Lung (tissue), 11 donors: ENCODE measurements at regions not wholly inside any gene's neighbourhood (a gene's known extent, or its start where the extent isn't known, plus 50 kb on each side); places are given as distances from the start of the nearest gene placed in this dataset.

Experiments
- ATAC-seq: fragments of 200-7000 bp; cut with Tn5 transposase; one replicate; pipeline ENCODE4 v1.9.1; 2020; ENCODE audit warnings: moderate number of reproducible peaks; ENCODE audit not compliant: insufficient read depth, low FRiP score
- DNase-seq, 3 donors: peaks; one replicate each; pipeline ENCODE4 v3.0.0-alpha.2; 2013 to 2017
- H3K27ac ChIP-seq, 2 donors: one replicate each; pipeline ENCODE4 v1.5.1; 2013; ENCODE audit warnings: mild to moderate bottlenecking in 2 of 2, moderate library complexity in 2 of 2, control low read depth in 1 of 2, inconsistent platforms in 1 of 2, low read depth in 1 of 2, low read length in 1 of 2
- H3K27me3 ChIP-seq, 3 donors: one replicate each; pipeline ENCODE4 v1.5.1; 2013; ENCODE audit warnings: low read length in 2 of 3; ENCODE audit not compliant: control insufficient read depth in 3 of 3, insufficient read depth in 3 of 3
- H3K36me3 ChIP-seq, 4 donors: one replicate each; pipeline ENCODE4 v1.5.1; 2013; ENCODE audit warnings: low read length in 4 of 4, mild to moderate bottlenecking in 1 of 4, moderate library complexity in 1 of 4; ENCODE audit not compliant: control insufficient read depth in 4 of 4, insufficient read depth in 4 of 4
- H3K4me1 ChIP-seq, 5 donors: one replicate each; pipeline ENCODE4 v1.5.1; 2013; ENCODE audit warnings: low read length in 5 of 5, mild to moderate bottlenecking in 2 of 5, moderate library complexity in 1 of 5; ENCODE audit not compliant: control insufficient read depth in 5 of 5, insufficient read depth in 5 of 5
- H3K4me3 ChIP-seq: one replicate; pipeline ENCODE4 v1.5.1; 2013; ENCODE audit warnings: mild to moderate bottlenecking, control low read depth, moderate library complexity
- H3K9ac ChIP-seq, 2 donors: one replicate each; pipeline ENCODE4 v1.5.1; 2013; ENCODE audit warnings: low read length in 2 of 2, control low read depth in 1 of 2; ENCODE audit not compliant: insufficient read depth in 1 of 2
- H3K9me3 ChIP-seq, 4 donors: one replicate each; pipeline ENCODE4 v1.5.1; 2013; ENCODE audit warnings: low read length in 3 of 4, mild to moderate bottlenecking in 1 of 4, moderate library complexity in 1 of 4; ENCODE audit not compliant: control insufficient read depth in 4 of 4, insufficient read depth in 3 of 4
- CTCF ChIP-seq: IDR thresholded peaks from 2 replicates; pipeline ENCODE4 v1.5.1; 2012; ENCODE audit warnings: mild to moderate bottlenecking; ENCODE audit errors: control extremely low read depth, extremely low read depth
- WGBS, 2 donors: extraction: QIAGEN DNeasy Blood & Tissue Kit; methylation state at CpG; one replicate each; pipeline ENCODE4 v1.1.7; 2013; 5-methylcytosine and 5-hydroxymethylcytosine counted together
- donor health status: control.
- donor health status: control.
- donor health status: Bipolar disorder and iron deficiency.
- donor health status: healthy.
- donor health status: DM: yes; HTN: yes; CAD: no.

GRCh38 chr5:58357799-58358500 lies 101.9 kb downstream of the PLK2 start:
- ATAC-seq (no peak), DNase-seq (no peak)
- H3K9ac ChIP-seq = no peak overlapping the region
- H3K9me3 ChIP-seq = no peaks in the 10 kb centered on the region
- no peak for TF ChIP-seq CTCF
- H3K36me3 ChIP-seq = no peaks in the 10 kb centered on the region
- no peak overlapping the region for H3K27ac ChIP-seq
- 98 to 100% methylated on average over 4 of the region's 4 CpGs for WGBS, 2 donors
- peaks cover 0 to 4% (median 0%) of the 10 kb centered on the region in 5 donors for H3K4me1 ChIP-seq
- no peak overlapping the region for H3K4me3 ChIP-seq
- no peaks in the 10 kb centered on the region for H3K27me3 ChIP-seq

GRCh38 chr5:58357121-58357520 lies 102.8 kb downstream of the PLK2 start:
- Histone ChIP-seq H3K27ac (no peak overlapping the region), H3K9me3 (no peaks in the 10 kb centered on the region), H3K4me1 (peaks cover 0 to 4% (median 0%) of the 10 kb centered on the region in 5 donors), H3K4me3 (no peak overlapping the region), H3K9ac (no peak overlapping the region), H3K27me3 (no peaks in the 10 kb centered on the region), H3K36me3 (no peaks in the 10 kb centered on the region)
- DNase-seq = no peak
- TF ChIP-seq CTCF = no peak
- no peak for ATAC-seq
- 82 to 90% methylated on average over 2 of the region's 2 CpGs for WGBS, 2 donors

GRCh38 chr5:58356662-58357061 lies 103.2 kb downstream of the PLK2 start:
- ATAC-seq (no peak), DNase-seq (no peak)
- H3K9ac ChIP-seq = no peak overlapping the region
- no peak overlapping the region for H3K4me3 ChIP-seq
- no peak for TF ChIP-seq CTCF
- H3K36me3 ChIP-seq = no peaks in the 10 kb centered on the region
- H3K27me3 ChIP-seq = no peaks in the 10 kb centered on the region
- 95 to 99% methylated on average over 4 of the region's 4 CpGs for WGBS, 2 donors
- peaks cover 0 to 4% (median 0%) of the 10 kb centered on the region in 5 donors for H3K4me1 ChIP-seq
- no peaks in the 10 kb centered on the region for H3K9me3 ChIP-seq
- no peak overlapping the region for H3K27ac ChIP-seq

- no peaks in the 10 kb centered on the region for H3K36me3 ChIP-seq
- H3K9ac ChIP-seq = no peak overlapping the region
- WGBS, 2 donors = 71 to 90% methylated on average over 2 of the region's 2 CpGs
- no peaks in the 10 kb centered on the region for H3K4me1 ChIP-seq
- H3K27ac ChIP-seq = no peak overlapping the region
- ATAC-seq (no peak), DNase-seq (no peak)
- no peak overlapping the region for H3K4me3 ChIP-seq
- H3K9me3 ChIP-seq = no peaks in the 10 kb centered on the region
- no peak for TF ChIP-seq CTCF
- H3K27me3 ChIP-seq = no peaks in the 10 kb centered on the region
These were observed 105.1 kb downstream of the PLK2 start for GRCh38 chr5:58354827-58355226.
